ENCODE measurements at regions not wholly inside any gene's neighbourhood (a gene's known extent, or its start where the extent isn't known, plus 50 kb on each side); places are given as distances from the start of the nearest gene placed in this dataset.

- TF ChIP-seq CTCF (IDR thresholded peaks at IDR 0.05; ENCODE audit: low read length), result no peak
- TF ChIP-seq EZH2 (IDR thresholded peaks at IDR 0.05; ENCODE audit: borderline replicate concordance, low read length), result no peak
These were observed 141.4 kb downstream of the MAFB start for GRCh38 chr20:40547483-40548091.
